Body of pancreas (tissue), 4 donors: ENCODE measurements at regions not wholly inside any gene's neighbourhood (a gene's known extent, or its start where the extent isn't known, plus 50 kb on each side); places are given as distances from the start of the nearest gene placed in this dataset.

Experiments
- CTCF ChIP-seq, 7 experiments: fragments of 450-650 bp in 4 of 7; fragments of 200-600 bp in 3 of 7; sonication (generic) in 3 of 7; IDR thresholded peaks; one replicate each; pipeline ENCODE4 v1.5.1; 2016 to 2019; ENCODE audit warnings: antibody characterized with exemption in 7 of 7
- POLR2A ChIP-seq, 3 donors: fragments of 450-650 bp; IDR thresholded peaks; one replicate each; pipeline ENCODE4 v1.6.1; 2016; ENCODE audit warnings: antibody characterized with exemption in 3 of 3, mild to moderate bottlenecking in 2 of 3

GRCh38 chr2:75338461-75338860 is 139.1 kb upstream of the TACR1 start:
- TF ChIP-seq CTCF (IDR thresholded peaks at IDR 0.05) (no peak), POLR2A (IDR thresholded peaks at IDR 0.05) (no peak)
